Fibroblast of skin of right biceps (primary cell): ENCODE measurements at regions not wholly inside any gene's neighbourhood (a gene's known extent, or its start where the extent isn't known, plus 50 kb on each side); places are given as distances from the start of the nearest gene placed in this dataset.
"Not testable (repeated sequence)": the region's sequence is repeated elsewhere in the genome, so short reads cannot be mapped to it uniquely, and the experiment has no call there.

ENCODE experiments used
- DNase-seq: peaks from one replicate; pipeline ENCODE4 v3.0.0-alpha.2; 2013

DNA sequence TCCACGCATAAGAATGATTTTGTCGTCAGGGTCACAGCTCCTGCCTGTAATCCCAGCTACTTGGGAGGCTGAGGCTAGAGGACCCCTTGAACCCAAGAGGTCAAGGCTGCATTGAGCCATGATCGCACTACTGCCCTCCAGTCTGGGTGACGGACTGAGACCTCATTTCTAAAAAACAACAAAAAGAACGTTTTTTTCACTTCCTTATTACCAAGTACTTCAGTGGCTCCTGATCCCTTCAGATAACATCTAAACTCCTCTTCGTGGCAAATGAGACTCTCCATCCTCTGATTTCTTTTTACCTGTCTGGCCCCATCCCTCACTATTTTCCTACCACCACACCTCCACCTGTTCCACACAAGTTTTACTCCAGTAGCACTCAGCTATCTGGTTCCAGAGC, 105.4 kb upstream of the TLK1 start:
- no peak for DNase-seq

DNA sequence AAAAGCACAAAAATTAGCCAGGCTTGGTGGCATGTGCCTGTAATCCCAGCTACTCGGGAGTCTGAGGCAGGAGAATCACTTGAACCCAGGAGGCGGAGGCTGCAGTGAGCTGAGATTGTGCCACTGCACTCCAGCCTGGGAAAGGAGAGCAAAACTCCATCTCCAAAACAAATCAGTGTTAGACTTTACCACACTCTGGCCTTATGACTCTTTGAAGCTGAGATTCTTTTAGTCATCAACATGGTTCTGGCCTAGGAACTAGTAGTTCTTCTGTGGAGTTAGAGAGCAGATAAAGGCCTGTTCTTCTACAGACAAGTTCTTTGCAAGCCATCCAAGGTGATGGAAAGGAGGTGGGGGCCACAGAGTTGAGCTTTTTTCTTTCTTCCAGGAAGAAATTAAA, 100.8 kb upstream of the TLK1 start:
- DNase-seq: not testable (repeated sequence)

DNA sequence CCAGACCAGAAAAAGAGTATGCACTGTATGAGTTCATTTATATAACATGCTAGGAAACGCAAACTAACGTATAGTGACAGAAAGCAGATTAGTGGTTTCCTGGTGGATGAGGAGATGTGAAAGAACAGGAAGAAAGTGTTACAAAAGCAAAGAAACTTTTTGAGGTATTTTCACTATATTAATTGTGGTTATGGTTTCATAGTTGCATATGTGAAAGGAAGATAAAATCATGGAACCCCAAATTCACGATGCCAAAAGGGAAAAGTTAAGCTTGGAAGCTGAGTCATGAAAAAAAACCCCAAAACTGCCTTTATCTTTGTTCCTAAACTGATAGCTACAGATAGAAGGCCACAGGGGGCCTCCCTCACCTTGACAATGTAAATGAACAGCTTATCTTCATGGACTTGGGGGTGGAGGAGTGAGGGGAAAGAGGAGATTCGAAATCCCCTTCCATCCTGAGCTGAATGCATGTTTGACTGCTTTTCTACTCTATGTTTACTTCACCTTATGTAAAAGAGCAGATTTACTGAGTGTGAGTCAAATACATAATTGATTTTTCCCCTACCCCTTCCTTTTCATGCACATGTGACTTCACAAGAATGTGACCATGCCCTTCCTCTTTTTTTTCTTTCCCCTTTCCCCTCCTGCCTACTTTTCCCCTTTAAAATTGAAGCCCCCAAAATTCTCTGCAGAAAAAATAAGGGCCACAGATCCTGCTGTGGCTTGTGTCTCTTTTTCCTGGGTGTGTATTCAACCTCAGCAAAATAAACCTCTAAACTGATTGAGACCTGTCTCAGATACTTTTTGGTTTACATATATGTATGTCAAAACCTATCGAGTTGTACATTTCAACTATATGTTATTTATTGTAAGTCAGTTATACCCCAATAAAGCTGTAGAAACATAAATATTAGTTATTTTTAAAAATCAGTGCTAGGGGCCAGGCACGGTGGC, 100.1 kb upstream of the TLK1 start:
- no peak for DNase-seq

DNA sequence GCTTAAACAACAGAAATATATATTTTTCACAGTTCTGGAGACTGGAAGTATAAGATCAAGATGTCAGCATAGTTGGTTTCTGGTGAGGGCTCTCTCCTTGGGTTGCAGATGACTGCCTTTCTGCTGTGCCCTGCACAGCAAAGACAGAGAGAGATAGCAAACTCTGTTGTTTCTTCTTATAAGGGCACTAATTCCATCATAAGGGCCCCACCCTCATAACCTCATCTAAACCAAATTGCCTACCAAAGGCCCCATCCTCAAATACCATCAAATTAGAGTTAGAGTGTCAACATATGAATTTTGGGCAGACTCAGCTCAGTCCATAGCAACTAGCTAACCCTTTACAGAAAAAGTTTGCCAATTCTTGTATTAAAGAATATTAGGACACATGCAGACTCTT, 94.0 kb upstream of the TLK1 start:
- no peak for DNase-seq

DNA sequence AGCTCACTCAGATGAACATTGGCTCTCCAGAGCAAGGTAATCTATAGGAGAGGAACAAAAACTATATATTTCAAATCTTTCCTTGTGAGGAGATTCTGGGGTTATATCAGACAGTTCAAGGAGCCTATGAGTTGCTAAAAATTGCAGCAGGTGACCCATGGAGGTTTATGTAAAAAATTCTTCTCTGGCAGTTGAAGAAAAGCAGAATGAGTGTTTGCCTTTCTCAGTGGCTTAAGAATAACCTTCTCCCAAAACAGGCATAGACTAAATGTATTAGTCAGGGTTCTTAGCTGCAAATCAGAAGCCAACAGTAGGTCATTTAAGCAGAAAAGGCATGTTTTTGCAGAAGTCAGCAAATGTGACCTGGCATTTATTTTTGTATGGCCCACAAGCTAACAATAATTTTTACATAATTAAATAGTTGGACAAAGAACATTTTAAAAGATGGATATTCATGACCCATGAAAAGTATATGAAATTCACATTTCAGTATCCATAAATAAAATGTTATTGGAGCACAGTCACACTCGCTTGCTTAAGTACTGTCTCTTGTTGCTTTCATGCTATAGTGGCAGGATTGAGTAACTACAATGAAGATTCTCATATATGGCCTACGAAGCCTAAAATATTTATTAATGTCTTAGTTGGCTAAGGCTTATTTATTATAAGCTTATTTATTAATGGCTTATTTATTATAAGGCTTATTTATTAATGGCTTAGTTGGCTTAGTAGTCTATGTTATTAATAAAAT, 93.4 kb upstream of the TLK1 start:
- no peak for DNase-seq

DNA sequence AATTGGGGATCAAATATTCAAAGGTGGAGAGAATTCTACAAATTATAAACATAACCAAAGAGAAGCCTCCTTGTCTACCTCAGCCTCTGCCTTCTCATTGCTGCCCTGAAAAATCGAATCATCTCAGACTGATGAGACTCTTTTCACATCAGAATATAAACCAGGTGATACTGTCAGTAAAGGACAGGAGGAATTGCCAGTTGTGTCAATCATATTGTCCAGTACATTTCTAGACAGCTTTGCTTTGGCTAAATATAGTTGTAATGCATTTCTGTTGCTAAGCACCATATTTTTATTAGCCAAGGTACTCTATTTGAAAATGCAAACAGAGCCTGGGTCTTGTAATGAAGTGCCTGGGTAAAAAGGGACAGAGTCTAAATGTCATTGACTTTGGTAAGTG, 92.6 kb upstream of the TLK1 start:
- no peak for DNase-seq

DNA sequence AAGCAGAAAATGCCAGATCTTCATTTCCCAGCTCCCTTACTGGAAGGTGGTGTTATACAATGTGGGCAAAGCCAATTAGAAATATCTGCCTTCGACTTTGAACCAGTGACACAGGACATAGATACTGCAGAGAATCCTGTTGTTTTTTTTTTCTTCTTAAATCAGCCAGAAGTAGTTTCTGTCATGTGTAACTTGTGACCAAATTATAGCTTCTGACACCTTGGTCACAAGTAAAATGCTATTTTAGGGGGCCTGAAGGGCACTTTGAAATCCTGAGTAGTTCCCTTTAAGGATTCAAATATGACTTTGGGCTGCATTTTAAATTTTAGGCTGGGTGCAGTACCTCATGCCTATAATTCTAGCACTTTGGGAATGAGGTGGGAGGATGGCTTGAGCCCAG, 89.0 kb upstream of the TLK1 start:
- DNase-seq: no peak

DNA sequence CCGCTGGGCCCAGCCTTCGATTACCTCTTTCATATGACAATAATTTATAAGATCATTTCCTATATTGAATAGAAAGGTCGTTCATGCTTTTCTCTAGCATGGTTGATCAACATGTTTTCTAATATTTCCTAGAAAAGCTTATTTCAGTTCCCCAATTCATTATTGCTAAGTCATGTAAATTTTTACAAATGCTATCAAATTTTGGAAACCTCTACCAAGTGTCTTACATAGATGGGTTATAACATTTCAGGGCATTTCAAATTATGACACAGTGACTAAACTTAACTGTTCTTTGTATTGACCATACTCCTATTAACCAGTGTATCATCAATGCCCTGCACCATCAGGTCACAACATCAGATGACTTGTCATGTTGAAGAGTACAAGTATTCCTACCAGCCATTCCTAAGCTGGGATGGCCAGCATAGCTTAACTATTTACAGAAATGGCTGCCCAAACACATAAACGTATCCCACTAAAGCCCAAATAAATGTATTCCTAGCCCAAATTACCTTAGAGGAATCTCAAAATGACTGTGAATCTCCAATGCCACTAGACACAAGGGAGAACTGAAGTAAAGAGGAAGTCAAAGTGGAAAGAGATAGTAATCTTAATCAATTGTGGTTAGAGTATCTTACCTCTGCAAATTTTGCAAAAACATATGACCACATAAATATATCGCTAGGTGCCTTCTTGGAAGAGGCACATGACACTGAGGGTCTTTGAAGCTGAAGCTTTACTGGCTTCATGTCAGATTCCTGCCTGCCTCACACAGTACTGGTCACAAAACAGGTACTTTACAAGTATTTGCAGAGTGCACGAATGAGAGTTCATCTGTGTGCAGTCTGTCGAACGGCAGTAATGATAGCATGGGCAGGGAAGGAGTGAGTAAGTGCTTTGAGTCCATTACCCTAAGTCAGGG, 87.3 kb upstream of the TLK1 start:
- DNase-seq: no peak

DNA sequence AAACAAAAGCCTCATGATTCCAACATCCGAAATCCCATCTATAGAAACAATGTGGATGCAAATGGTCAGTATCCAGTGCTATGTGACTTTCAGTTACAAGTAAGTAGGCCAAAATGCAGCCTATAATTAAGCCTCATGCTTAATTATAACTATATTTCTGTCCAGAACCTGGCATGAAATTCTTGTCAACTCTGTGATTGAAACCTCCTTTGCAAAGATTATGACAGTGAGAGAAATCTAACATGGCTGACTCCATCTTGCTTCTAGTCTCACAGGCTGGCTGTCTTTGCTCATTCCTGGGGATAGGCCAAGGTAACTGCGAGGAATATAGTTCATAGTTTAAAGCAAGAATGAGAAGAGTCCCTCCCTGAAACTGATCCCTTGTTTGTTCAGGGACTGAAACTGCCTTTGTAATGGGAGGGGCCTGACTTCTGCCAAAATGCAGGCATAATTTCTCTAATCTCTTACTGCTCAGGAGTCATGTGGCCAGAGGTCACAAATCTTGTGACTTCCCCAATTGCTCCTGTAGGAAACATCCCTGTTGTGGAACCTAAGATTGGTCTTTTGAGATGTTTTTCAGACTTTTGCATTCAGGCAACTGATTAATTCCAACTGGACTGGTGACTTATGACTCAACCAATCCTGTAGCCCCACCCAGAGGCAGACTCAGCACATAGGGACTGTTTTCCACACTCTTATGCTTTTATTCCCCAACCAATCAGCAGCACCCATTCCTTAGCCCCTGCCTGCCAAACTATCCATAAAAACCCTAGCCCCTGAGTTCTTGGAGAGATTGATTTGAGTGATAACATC, 84.5 kb upstream of the TLK1 start:
- peak; percentile 30 for DNase-seq

DNA sequence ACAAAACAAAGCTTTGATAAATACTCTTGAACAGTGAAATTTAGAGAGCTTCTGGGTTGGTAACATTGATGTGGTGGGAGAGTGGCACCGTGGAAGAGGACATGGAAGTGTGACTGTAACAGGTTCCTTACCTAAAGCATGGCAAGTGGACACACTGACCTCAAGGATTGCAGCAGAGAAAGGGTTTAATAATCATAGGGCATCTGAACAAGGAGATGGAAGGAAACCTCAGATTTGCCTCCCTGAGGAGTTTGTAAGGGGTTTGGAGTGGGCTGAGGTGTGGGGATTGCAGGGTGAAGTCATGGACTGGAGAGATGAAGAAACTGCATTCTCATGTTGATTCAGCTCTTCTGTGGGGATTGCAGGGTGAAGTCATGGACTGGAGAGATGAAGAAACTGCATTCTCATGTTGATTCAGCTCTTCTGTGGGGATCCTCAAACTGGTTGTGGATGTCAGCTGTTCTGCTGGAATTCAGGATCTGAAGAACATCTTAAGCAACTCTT, 83.8 kb upstream of the TLK1 start:
- peak; percentile 49 for DNase-seq

DNA sequence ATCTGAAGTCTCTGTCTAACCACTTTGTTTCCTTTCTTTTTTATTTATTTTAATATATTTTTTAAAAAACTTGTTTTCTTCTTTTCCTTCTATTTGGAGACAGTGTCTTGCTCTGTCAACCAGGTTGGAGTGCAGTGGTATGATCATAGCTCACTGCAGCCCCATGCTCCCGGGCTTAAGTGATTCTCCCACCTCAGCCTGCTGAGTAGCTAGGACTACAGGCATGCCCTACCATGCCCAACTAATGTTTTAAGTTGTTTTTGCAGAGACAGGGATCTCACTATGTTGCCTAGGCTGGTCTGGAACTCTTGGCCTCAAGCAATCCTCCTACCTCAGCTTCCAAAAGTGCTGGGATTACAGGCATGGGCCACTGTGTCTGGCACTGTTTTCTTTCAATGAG, 81.1 kb upstream of the TLK1 start:
- no peak for DNase-seq

DNA sequence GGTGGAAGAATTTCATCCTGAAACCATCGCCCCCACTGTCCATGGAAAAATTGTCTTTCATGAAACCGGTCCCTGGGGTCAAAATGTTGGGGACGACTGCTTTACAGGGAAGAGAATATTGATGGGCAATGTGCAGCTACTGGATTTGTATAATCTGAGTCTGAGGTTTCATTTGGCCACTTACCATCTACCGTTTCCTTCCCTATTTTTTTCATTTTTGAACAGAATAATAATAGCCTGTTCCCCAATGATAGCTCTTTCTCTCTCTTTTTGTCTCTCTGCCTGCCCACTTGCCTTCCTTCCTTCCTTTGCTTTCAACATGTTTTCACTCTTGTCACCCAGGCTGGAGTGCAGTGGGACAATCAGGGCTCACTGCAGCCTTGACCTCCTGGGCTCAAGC, 78.3 kb upstream of the TLK1 start:
- DNase-seq: no peak

DNA sequence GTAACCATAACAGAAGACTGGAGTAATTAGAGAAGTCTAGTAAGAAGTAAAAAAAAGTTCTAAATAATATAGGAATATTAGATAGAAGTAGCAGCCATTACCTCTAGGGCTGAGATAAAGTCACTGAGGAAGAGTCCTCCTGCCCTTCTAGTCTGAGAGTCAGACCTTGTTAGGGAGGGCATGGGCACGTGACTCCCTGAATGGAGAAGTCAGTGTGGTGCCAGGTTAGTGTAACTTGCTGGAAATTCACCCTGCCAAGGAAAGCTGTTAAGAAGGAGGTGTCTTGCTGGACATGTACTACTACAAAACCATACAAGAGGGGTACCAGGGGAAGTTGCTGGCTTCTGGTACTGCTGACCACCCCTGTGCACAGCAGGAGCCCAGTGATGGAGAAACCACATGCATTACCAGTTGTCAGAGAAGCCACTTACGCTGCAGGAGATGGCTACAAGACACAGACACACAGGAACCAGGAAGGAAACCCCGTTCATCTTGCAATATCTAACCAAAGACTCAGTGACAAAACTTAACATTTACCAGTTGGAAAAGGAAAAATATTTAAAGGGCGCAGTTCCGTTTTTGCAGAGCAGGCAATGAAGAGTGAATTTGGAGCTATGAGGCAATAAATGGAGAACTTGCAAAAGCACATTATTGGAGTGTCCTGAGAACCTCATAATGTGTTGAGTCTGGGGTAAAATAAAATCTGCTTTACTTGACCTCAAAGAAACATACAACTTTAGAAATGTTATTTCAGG, 77.2 kb upstream of the TLK1 start:
- DNase-seq: no peak

DNA sequence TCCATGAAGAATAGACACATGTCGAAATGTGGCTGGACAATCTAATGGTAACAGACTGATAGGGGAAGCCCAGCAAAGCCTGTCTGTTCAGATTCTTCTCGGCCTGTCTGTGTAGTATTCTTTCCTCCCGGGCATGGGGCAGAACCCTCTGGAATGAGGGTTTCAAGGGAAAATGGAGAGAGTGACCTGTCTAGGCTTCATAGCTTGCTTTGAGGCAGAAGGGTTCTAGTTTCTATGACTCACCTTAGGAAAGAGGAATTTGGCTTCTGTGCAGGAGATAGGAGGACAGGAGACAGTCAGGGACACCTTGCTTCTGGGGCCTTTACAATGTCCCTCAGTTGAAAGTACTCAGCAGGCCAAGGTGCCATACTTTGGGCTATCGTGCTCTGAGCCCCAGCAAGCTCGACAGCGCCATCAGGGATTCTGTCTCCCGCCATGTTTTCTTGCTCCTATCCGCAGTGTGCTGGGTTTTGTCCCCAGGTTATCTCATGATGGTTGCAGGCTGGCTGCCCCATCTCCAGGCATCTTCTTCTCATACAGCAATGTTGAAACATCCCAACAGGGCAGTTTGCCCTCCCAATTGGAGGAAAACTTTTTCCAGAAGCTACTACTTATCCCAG, 74.7 kb upstream of the TLK1 start:
- no peak for DNase-seq

DNA sequence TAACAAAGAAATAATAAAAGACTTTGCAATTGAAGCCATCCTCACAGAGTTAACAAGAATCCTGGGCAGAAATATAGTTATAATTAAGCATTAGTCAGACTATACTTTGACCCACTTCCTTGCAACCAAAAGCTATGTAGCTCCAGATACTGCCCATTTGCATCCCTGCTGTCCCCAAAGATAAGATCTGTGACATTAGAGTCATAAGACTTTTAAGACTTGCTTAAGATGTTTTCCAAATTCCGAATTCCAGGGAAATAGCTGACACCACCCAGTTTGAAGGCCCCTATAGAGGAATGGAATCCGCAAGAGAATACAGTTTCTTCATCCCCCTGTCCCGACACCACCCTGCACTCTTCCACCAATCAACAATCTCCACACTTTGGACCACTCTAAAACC, 69.5 kb upstream of the TLK1 start:
- no peak for DNase-seq

DNA sequence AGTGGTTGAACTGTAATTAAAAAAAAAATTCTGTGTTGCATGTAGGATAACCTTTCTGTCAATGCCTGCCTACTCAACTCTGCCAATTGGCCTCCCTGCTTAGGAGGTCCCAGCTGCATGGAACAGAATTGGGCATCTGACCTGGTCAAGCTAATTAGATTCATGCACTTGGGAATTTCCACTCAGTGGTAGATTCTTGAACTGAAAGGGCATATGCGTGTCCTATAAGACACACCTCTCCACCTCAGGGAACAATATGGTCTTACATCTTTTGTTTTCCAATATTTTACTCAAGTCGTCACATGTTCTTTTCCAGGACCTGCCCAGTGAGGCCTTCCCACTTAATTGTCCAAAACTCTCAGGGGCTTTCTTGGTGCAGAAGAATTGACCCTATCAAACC, 68.1 kb upstream of the TLK1 start:
- DNase-seq: no peak

DNA sequence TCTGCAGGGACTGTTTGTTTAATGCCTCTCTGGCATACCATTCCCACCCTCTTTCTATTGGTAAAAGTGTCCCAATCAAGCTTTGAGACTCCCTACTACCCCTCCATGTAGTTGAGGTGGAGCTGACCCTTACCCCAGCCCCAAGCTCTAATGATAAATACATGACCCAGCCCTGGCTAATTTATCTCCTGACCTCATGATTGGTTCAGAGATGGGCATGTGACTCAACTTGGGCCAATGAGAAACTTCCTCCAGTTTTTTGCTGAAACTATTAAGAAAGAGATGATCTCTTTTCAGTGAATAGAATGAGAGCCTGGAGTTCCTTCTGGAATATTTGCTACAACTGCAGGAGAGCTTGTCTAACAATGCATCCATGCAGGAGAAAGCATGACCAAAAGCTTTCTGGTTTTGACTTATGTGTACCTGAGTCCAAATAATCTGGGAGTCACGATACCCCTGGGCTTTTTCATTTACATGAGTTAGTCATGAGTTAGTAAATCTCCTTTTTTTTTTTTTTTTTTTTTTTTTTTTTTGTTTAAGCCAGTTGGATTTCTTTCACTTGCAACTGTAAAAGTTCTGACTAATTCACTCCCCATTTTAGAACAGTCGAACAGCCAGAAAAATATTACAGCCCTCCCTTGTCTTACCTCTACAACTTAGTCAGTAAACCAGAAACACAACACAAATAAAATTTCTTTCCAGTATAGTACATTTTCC, 66.5 kb upstream of the TLK1 start:
- DNase-seq: peak; percentile 7

DNA sequence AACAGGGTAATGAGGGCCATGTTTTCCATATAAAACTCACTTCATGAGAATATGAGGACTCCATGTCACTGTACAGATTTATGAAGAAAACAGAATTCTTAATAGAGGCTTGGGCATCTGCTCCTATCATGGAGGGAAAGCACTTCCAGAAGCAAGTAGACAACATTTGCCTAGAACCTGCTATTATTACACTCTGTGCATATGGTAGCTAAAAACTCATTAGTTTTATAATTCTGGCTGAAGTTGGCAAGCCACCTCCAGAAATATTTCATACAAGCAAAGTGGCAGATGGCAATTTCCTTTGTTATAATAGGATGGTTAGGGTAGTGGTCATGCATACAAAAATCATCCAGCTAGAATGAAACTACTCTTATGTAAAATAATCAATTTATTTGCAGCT, 65.8 kb upstream of the TLK1 start:
- DNase-seq: no peak

DNA sequence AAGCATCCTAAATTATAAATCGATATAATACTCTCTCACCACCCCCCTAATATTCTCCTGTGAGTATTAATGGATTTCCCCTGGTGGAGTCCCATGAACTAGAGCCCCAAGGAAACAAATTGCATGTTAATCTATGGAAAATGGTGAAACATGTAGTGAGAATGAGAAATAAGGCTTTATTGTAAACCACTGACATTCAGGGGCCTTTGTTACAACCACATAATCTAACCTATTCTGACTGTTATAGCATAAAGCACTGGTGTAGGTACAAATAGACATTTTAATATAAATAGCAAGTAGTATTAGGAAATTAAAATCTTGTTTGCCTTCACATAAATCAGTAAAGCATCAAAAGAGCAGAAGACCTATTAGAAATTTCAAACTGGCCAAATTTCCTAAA, 65.3 kb upstream of the TLK1 start:
- no peak for DNase-seq
